ENCODE measurements at regions not wholly inside any gene's neighbourhood (a gene's known extent, or its start where the extent isn't known, plus 50 kb on each side); places are given as distances from the start of the nearest gene placed in this dataset.

DNA sequence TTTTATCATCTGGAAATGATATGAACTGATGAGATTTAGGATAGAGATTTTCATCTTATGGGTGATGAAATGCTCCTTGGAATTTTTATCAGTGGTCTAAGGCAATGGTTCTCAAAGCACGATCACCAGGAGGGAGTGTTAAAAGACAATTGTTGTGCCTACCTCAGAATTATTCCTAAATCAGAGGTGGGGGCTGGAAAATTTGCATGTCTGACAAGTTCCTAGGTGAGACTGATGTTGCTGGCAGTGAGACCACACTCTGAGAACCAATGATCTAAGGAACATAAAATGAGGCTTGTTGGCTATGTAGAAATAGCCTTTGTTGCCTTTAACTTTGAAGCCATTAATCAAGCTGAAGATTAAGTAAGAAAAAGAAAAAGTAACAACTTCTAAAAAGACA is 416.6 kb upstream of the AZI2 start (continued):
- TF ChIP-seq, protein P1, sequence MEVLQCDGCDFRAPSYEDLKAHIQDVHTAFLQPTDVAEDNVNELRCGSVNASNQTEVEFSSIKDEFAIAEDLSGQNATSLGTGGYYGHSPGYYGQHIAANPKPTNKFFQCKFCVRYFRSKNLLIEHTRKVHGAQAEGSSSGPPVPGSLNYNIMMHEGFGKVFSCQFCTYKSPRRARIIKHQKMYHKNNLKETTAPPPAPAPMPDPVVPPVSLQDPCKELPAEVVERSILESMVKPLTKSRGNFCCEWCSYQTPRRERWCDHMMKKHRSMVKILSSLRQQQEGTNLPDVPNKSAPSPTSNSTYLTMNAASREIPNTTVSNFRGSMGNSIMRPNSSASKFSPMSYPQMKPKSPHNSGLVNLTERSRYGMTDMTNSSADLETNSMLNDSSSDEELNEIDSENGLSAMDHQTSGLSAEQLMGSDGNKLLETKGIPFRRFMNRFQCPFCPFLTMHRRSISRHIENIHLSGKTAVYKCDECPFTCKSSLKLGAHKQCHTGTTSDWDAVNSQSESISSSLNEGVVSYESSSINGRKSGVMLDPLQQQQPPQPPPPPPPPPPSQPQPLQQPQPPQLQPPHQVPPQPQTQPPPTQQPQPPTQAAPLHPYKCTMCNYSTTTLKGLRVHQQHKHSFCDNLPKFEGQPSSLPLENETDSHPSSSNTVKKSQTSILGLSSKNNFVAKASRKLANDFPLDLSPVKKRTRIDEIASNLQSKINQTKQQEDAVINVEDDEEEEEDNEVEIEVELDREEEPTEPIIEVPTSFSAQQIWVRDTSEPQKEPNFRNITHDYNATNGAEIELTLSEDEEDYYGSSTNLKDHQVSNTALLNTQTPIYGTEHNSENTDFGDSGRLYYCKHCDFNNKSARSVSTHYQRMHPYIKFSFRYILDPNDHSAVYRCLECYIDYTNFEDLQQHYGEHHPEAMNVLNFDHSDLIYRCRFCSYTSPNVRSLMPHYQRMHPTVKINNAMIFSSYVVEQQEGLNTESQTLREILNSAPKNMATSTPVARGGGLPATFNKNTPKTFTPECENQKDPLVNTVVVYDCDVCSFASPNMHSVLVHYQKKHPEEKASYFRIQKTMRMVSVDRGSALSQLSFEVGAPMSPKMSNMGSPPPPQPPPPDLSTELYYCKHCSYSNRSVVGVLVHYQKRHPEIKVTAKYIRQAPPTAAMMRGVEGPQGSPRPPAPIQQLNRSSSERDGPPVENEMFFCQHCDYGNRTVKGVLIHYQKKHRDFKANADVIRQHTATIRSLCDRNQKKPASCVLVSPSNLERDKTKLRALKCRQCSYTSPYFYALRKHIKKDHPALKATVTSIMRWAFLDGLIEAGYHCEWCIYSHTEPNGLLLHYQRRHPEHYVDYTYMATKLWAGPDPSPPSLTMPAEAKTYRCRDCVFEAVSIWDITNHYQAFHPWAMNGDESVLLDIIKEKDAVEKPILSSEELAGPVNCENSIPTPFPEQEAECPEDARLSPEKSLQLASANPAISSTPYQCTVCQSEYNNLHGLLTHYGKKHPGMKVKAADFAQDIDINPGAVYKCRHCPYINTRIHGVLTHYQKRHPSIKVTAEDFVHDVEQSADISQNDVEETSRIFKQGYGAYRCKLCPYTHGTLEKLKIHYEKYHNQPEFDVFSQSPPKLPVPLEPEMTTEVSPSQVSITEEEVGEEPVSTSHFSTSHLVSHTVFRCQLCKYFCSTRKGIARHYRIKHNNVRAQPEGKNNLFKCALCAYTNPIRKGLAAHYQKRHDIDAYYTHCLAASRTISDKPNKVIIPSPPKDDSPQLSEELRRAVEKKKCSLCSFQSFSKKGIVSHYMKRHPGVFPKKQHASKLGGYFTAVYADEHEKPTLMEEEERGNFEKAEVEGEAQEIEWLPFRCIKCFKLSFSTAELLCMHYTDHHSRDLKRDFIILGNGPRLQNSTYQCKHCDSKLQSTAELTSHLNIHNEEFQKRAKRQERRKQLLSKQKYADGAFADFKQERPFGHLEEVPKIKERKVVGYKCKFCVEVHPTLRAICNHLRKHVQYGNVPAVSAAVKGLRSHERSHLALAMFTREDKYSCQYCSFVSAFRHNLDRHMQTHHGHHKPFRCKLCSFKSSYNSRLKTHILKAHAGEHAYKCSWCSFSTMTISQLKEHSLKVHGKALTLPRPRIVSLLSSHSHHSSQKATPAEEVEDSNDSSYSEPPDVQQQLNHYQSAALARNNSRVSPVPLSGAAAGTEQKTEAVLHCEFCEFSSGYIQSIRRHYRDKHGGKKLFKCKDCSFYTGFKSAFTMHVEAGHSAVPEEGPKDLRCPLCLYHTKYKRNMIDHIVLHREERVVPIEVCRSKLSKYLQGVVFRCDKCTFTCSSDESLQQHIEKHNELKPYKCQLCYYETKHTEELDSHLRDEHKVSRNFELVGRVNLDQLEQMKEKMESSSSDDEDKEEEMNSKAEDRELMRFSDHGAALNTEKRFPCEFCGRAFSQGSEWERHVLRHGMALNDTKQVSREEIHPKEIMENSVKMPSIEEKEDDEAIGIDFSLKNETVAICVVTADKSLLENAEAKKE (CRISPR knock-in tag; IDR thresholded peaks at IDR 0.05) = no peak
- TF ChIP-seq, protein P2, sequence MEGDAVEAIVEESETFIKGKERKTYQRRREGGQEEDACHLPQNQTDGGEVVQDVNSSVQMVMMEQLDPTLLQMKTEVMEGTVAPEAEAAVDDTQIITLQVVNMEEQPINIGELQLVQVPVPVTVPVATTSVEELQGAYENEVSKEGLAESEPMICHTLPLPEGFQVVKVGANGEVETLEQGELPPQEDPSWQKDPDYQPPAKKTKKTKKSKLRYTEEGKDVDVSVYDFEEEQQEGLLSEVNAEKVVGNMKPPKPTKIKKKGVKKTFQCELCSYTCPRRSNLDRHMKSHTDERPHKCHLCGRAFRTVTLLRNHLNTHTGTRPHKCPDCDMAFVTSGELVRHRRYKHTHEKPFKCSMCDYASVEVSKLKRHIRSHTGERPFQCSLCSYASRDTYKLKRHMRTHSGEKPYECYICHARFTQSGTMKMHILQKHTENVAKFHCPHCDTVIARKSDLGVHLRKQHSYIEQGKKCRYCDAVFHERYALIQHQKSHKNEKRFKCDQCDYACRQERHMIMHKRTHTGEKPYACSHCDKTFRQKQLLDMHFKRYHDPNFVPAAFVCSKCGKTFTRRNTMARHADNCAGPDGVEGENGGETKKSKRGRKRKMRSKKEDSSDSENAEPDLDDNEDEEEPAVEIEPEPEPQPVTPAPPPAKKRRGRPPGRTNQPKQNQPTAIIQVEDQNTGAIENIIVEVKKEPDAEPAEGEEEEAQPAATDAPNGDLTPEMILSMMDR (conservative IDR thresholded peaks at IDR 0.05; ENCODE audit: low read depth in 2 of 2) = no peak
- TF ChIP-seq CREB1 (CRISPR knock-in tag; IDR thresholded peaks at IDR 0.05; ENCODE audit: low read depth) = no peak
- TF ChIP-seq EZH2 (IDR thresholded peaks at IDR 0.05; ENCODE audit: low read depth, unreplicated experiment) = no peak
- TF ChIP-seq POLR2AphosphoS5 (IDR thresholded peaks at IDR 0.05; ENCODE audit: low read depth) = no peak
- no peak for TF ChIP-seq NANOG (IDR thresholded peaks at IDR 0.05; ENCODE audit: borderline replicate concordance)
- TF ChIP-seq JUNB (IDR thresholded peaks at IDR 0.05; ENCODE audit: unreplicated experiment) = no peak

DNA sequence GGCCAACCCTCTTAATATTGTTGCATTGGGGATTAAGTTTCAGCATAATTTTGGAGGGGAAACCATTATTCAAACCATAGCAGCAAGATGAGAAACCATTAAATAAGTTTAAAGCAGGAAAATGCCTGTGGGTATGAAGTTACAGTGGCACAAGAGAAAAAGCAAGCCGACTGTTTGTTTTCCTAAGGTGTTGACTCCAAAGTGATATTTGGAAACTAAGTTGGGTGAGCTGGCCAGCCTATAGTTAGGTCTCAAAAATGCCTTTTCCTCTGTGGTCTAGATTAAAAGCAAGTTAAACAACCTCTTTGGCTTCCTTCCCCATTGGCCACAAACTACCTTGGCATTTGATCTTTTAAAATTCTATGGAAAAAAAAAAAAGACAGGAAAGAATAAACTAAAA is 419.8 kb upstream of the AZI2 start:
- Histone ChIP-seq H4K20me1 (replicated peaks; ENCODE audit: insufficient read depth) (no peaks in the 10 kb centered on the region), H3K27me3 (ENCODE audit: insufficient read depth) (no peaks in the 10 kb centered on the region), H3F3A (replicated peaks; ENCODE audit: low read depth) (no peaks in the 10 kb centered on the region), H3K79me2 (replicated peaks; ENCODE audit: insufficient read depth) (no peaks in the 10 kb centered on the region), H3K9me2 (ENCODE audit: insufficient read depth) (no peaks in the 10 kb centered on the region), H3K36me3 (ENCODE audit: insufficient read depth) (0 out of 2 replicates have a peak, but pooled peaks cover 3% of the 10 kb centered on the region), H3K4me3 (no peak overlapping the region), H2AFZ (no peak overlapping the region), H3K4me1 (ENCODE audit: insufficient read depth) (no peaks in the 10 kb centered on the region), H3K4me2 (no peak overlapping the region), H3K27ac (ENCODE audit: low read depth) (no peak overlapping the region)
- DNase-seq (ENCODE audit: low spot score) = no peak
- no peak overlapping the region for H3K4me3 Mint-ChIP-seq
- H3K9me3 Mint-ChIP-seq = peaks cover 38% of the 10 kb centered on the region
- no peak for ATAC-seq
- H3K27ac Mint-ChIP-seq = no peak overlapping the region
- peaks cover 28% of the 10 kb centered on the region for H3K36me3 Mint-ChIP-seq (ENCODE audit: low read depth)
- H3K4me1 Mint-ChIP-seq = peaks cover 15% of the 10 kb centered on the region; the same call in 2 of the 3 replicates
- H3K27me3 Mint-ChIP-seq (ENCODE audit: insufficient read depth, low read depth, poor library complexity) = peaks cover 7% of the 10 kb centered on the region
- no peak for TF ChIP-seq POLR2AphosphoS5 (IDR thresholded peaks at IDR 0.05; ENCODE audit: low read depth)
- TF ChIP-seq CREB1 (CRISPR knock-in tag; IDR thresholded peaks at IDR 0.05; ENCODE audit: low read depth) = no peak
- TF ChIP-seq JUNB (IDR thresholded peaks at IDR 0.05; ENCODE audit: unreplicated experiment) = no peak
- no peak for TF ChIP-seq ZNF331 (CRISPR knock-in tag; IDR thresholded peaks at IDR 0.05; ENCODE audit: low read depth)
- TF ChIP-seq, protein P3, sequence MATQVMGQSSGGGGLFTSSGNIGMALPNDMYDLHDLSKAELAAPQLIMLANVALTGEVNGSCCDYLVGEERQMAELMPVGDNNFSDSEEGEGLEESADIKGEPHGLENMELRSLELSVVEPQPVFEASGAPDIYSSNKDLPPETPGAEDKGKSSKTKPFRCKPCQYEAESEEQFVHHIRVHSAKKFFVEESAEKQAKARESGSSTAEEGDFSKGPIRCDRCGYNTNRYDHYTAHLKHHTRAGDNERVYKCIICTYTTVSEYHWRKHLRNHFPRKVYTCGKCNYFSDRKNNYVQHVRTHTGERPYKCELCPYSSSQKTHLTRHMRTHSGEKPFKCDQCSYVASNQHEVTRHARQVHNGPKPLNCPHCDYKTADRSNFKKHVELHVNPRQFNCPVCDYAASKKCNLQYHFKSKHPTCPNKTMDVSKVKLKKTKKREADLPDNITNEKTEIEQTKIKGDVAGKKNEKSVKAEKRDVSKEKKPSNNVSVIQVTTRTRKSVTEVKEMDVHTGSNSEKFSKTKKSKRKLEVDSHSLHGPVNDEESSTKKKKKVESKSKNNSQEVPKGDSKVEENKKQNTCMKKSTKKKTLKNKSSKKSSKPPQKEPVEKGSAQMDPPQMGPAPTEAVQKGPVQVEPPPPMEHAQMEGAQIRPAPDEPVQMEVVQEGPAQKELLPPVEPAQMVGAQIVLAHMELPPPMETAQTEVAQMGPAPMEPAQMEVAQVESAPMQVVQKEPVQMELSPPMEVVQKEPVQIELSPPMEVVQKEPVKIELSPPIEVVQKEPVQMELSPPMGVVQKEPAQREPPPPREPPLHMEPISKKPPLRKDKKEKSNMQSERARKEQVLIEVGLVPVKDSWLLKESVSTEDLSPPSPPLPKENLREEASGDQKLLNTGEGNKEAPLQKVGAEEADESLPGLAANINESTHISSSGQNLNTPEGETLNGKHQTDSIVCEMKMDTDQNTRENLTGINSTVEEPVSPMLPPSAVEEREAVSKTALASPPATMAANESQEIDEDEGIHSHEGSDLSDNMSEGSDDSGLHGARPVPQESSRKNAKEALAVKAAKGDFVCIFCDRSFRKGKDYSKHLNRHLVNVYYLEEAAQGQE (IDR thresholded peaks at IDR 0.05; ENCODE audit: unreplicated experiment) = no peak
